HG03521 (cell line): ENCODE measurements at regions not wholly inside any gene's neighbourhood (a gene's known extent, or its start where the extent isn't known, plus 50 kb on each side); places are given as distances from the start of the nearest gene placed in this dataset.

Experiments
- ATAC-seq: cut with Tn5 transposase; IDR thresholded peaks from one replicate; pipeline ENCODE4 v1.9.1; 2021; ENCODE audit warnings: mild to moderate bottlenecking, moderate library complexity; ENCODE audit not compliant: unreplicated experiment

DNA sequence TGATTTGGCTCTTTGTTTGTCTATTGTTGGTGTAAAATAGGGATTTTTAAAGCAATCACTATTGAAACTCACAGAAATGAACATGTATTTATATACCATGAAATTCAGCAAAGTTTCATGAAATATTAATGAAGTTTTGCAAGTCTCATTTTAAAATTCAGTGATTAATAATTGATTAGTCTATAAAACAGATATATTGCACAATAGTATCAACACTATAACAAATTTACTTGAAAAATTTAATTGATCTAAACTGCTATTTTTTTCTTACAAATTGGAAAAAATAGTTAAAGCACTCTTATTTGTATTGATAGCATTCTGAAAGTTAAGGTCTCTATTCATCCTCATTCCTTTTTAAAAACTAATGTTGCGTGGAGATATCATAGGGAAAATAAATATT is 121.0 kb upstream of the PCDH9 start:
- no peak for ATAC-seq

DNA sequence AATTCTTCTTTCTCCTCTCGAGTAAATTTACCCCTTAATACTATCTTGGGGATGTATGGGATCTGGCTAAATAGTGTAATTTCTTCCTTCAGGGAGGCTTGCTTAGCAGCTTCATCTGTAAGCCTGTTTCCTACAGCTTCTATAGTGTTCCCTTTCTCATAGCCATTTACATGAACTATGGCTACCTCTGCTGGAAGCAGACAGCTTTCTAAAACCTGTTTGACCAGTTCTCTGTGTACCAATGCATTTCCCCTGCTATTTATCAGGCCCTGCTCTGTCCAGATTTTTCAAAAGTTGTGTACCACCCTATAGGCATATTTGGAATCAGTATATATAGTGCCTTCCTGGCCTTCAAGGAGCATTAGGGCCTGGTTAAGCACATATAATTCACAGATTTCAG is 113.6 kb upstream of the PCDH9 start:
- ATAC-seq: no peak

DNA sequence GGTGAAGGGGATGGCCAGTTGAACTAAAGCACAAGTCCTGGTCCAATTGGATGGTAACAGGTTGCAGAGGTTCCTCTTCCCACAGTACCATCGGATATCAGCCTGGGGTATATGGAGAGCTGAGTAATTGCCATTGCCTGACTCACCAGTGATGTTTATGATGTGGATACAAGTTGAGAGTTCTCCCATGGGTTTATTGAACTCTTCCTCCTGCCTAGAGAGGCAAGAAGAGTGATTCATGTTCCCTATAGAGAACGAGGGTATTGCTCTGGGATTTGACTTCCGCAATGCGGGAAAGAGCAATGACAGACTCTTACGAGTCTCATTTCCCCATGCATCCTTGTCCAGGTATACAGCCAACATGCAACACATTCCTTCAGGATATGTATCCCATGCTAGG is 111.3 kb upstream of the PCDH9 start:
- ATAC-seq: no peak

DNA sequence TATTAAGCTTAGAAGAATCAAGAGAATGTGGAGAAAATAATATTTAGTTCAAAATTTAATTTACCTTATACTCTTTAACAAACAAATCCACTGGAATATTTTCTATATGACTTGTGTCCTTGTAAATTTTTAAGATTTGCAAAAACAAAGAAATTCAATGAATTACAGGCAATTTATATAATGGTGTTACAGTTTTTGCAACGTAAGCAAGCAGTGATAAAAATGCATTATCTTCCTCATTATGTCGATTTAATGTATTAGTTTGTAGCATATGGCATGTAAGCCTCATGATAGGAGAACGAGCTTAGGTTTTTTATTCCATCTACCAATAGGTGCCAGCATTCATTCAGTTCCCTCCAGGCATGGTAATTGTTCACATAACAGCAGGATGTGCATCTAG is 100.0 kb upstream of the PCDH9 start:
- no peak for ATAC-seq

DNA sequence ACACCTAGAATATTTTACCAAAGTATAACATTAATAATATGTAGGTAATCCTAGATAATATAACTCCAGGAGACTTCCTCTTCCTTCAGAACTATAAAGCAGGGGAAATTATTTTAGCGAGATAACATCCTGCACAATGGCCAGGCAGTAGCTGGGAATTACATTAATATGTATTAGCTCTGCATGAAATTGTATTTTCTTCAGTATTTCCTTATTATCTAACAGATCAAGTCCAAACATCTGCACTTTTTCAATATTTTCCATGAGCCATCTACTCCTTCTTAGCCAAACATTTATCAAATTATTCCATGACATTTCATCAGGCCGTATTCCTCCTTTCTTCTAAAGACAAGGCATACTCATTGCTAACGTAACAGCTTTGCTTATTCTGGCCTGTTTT is 98.8 kb upstream of the PCDH9 start:
- no peak for ATAC-seq

DNA sequence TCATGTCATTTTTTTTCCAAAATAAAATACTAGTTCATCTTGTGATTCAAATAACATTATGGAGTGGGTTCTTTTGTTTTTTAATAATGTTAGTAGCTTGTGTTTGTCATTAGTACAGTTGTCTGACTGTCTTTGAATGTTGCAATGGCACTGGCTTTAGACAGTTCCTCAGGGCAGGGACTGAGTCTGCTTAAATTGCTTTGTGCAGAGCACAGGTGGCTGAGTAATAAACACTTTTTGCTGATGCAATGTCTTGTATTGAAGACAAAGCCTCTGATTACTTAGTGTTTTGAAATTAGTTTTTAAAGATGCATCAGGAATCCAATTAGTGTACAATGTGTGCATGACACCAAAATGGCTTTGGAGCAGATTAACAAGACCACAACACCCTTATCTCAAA is 88.7 kb upstream of the PCDH9 start:
- ATAC-seq: no peak

- no peak for ATAC-seq
Observed at GRCh38 chr13:67318398-67318797, 88.3 kb upstream of the PCDH9 start.

DNA sequence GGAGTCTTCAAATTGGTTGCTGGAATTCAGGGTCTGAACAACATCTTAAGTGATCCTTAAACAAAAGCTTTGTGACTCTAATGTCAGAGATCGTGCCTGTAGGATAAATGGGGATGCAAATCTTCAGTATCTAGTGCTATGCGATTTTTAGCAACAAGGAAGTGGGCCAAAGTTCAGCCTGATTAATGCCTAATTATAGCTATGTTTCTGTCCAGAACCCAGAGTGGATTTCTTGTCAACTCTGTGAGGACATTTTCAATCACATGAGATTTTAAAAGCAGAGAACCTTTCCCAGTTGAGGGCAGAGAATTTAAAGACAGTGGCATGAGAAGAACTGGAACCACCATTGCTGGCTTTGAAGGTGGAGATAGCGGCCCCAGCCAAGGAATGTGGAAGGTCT is 84.3 kb upstream of the PCDH9 start:
- no peak for ATAC-seq

DNA sequence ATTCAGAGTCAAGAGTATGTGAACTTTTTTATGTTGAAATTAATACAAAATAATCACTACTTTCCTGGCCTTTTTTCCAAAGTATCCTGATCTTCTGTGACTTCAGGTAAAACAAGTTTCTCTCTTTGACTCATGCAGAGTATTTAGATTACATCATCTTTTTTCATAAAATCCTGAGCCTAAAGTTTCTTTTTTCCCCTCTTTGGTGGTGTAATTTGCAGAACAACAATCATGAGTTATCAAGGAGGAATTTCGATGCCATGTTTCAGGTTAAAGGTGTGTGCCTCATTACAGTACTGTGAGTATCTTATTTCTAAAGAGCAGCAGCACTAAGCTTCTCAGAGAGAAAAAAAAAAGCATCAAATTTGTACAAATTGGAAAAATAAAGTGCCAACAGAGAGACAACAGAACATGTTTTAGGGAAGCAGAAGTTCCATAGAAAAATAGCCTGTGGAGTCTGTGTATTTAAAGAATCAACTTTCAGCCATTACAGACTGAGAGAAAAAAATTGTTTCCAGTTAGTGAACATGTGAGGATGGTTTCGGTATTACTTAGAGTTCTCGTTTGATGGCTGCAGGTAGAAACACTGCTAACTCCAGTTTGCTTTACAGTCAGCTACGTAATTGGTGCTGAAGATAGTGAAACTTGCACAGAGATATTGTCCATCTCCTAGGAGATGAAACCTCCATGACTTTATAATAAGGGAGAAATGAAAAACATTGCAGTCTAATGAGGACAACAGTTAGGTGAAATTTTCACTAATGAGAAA is 78.1 kb upstream of the PCDH9 start:
- ATAC-seq: no peak

GRCh38 chr13:67306742-67307141 is 76.6 kb upstream of the PCDH9 start:
- no peak for ATAC-seq

DNA sequence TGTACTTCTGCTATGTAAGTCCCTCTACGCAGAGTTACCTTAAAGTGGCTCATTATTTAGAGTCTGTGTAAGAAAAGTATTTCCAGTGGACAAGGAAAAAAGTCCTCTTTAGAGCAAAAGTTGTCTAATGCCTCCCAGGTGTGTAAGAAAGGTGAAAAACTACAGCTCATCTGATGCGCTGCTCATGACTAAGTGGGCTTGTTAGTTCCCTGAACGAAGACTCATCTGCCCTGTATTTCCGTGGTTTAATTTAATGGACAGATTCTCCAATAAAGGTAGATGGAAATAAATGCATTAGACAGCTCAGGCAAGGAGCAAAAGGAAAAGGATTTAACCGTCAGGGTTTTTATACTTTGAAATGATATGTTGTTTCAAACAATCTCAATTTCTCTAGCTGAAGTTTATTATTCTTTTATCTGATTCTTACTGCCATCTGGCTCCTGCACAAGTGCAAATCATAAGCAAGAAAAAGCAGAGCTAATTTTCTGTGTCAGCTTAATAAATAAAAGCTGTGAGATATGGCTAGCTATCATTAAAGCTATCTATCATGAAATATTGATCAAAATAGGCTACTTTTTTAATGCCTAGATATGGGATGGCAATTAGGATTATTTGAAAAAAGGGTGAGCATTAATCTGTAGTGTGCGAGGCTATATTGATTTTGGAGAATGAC is 73.7 kb upstream of the PCDH9 start:
- no peak for ATAC-seq

DNA sequence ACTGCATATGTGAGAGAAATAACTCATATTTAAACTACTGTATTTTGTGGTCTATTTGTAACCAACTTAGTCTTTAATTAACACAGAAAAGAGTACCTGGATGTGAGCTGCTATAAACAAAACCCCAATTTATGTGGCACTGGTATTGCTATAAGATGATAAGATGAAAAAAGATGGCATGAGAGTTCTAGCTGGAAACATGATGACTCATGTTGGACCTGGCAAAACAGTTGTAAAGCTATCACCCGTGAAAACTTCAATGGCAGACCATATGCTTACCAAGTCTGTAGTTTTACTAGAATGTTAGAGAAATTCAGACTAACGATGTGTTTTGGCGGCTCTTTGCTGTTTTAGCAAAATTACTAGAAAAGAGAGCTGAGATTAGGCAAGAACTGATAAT is 69.6 kb upstream of the PCDH9 start:
- ATAC-seq: no peak

DNA sequence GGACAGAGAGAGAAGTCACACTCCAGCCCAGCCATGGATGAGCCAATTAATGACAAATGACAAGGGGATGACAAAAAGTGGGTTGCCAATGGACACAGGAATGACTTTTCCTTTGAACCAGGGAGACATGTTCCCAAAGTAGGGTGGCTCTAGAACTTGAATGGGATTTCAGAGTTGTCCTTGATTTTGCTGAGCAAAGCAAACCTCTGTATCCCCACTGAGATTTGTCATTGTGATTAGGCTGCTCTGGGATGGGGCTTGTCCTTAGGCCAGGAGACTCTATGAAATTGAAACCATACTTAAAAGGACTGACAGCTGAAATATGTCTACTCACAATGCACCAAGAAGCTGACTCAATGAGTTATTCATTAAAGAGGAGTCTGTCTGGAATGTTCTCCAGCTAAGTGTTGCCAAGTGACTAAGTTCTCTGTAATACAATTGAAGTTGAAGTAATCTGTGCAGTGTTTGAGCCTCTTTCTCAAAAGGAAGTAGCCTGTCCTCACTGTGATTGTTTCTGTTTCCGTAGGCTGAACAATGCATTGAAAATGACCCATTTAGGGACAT is 69.0 kb upstream of the PCDH9 start:
- no peak for ATAC-seq

DNA sequence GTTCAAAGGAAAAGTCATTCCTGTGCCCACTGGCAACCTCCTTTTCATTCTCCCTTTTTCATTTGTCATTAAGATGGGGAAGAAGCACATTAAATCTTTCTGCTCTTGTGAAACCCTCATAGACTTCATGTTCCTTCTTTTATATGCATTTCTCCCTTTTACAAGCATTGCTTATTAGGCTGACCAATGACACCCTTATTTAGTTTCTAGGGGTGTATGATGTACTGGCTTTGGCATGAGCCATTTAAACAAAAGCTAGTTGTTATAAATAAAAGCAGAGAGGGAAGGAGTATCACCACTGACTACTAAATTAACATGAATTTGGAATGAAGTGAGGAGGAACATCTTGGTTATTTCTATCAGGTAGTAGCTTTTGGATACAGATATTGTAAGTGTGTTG is 68.2 kb upstream of the PCDH9 start:
- no peak for ATAC-seq

GRCh38 chr13:67296511-67296910 is 66.4 kb upstream of the PCDH9 start:
- ATAC-seq: no peak

GRCh38 chr13:67292886-67293285 is 62.8 kb upstream of the PCDH9 start:
- no peak for ATAC-seq

GRCh38 chr13:67285611-67286010 is 55.5 kb upstream of the PCDH9 start:
- no peak for ATAC-seq

DNA sequence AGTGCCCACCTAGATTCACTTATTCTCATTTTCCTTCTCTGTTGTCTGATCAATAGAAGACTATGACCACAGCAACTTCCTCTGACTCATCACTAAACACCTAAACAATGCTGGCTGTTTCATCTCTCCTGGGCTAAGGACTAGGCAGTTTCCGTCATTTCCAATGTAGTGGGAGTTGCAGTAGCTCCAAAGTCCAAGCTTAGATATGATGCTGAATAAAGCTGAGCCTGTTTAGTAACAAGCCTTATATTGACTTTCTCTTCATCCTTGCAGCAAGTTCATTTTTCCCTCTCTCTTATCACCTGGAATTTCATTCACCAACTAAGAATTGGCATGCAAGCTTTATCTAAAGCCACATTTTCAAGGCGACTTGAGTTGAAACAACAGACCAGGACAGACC is 53.5 kb upstream of the PCDH9 start:
- ATAC-seq: no peak

DNA sequence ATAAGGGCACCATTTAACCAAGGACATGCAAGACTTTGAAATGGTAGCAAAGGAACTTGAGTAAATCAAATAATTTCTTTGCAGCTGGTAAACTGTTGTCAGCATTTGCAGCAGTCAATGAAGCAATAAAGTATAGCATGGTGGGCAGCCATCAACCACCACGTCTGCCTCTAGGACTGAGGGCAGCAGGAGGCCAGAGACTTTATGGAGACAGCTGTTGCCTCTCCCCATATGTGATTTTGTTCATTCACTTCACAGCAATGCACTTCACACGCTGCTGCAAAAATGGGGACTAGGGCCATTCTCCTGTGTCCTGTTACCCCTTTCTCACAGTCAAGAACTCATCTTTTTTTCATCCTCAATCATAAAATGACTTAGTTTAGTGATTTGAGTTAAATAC is 51.3 kb upstream of the PCDH9 start:
- no peak for ATAC-seq
